Astrocyte (in vitro differentiated cells and primary cell): ENCODE measurements at regions not wholly inside any gene's neighbourhood (a gene's known extent, or its start where the extent isn't known, plus 50 kb on each side); places are given as distances from the start of the nearest gene placed in this dataset.
"Not testable (repeated sequence)": the region's sequence is repeated elsewhere in the genome, so short reads cannot be mapped to it uniquely, and the experiment has no call there.

ENCODE experiments used
- EZH2 ChIP-seq: IDR thresholded peaks from 2 replicates; pipeline ENCODE4 v1.6.1; 2012; ENCODE audit warnings: mild to moderate bottlenecking, low read length, inconsistent platforms; ENCODE audit not compliant: insufficient read depth
- TF ChIP-seq, protein P1 (sequence below): IDR thresholded peaks from 2 replicates; pipeline ENCODE4 v1.5.1; 2011; ENCODE audit warnings: low read depth, mild to moderate bottlenecking, inconsistent platforms, low read length, moderate library complexity; ENCODE audit not compliant: insufficient read depth

DNA sequence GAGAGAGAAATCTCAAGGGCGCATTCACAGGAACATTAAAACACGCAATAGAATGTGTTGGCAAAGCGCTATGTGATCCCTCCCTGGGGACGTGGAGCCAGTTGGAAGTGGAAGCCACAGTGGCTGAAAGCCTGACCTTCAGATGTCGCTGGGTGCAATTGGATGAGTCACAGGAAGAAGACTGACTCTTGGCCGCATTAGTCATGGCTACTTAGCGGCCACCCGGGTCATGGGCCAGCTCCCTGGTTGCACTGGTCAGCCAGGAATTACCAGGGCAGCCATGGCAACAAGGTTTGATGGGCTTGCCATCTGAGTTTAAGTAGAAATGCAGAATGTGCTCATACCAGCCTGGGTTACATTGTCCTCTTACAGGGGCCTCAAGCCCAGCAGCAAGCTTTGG, 231.2 kb upstream of the FRG2C start:
- TF ChIP-seq, protein P1, sequence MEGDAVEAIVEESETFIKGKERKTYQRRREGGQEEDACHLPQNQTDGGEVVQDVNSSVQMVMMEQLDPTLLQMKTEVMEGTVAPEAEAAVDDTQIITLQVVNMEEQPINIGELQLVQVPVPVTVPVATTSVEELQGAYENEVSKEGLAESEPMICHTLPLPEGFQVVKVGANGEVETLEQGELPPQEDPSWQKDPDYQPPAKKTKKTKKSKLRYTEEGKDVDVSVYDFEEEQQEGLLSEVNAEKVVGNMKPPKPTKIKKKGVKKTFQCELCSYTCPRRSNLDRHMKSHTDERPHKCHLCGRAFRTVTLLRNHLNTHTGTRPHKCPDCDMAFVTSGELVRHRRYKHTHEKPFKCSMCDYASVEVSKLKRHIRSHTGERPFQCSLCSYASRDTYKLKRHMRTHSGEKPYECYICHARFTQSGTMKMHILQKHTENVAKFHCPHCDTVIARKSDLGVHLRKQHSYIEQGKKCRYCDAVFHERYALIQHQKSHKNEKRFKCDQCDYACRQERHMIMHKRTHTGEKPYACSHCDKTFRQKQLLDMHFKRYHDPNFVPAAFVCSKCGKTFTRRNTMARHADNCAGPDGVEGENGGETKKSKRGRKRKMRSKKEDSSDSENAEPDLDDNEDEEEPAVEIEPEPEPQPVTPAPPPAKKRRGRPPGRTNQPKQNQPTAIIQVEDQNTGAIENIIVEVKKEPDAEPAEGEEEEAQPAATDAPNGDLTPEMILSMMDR = not testable (repeated sequence)
- TF ChIP-seq EZH2 = not testable (repeated sequence)
